GM10266 (cell line): ENCODE measurements at regions not wholly inside any gene's neighbourhood (a gene's known extent, or its start where the extent isn't known, plus 50 kb on each side); places are given as distances from the start of the nearest gene placed in this dataset.

Source experiments
- DNase-seq: peaks from one replicate; pipeline ENCODE4 v3.0.0; 2012; ENCODE audit errors: extremely low spot score
- CTCF ChIP-seq: IDR thresholded peaks from 2 replicates; pipeline ENCODE4 v1.5.1; 2012; ENCODE audit warnings: mild to moderate bottlenecking, low read depth; ENCODE audit not compliant: control insufficient read depth, insufficient read depth; ENCODE audit errors: missing control alignments

GRCh38 chr4:163665521-163666331 lies 171.2 kb downstream of the TMA16 start:
- no peak for DNase-seq
- TF ChIP-seq CTCF = peak; percentile 38

- no peak for TF ChIP-seq CTCF
- DNase-seq = no peak
Measured at GRCh38 chr4:163666332-163666873, 171.9 kb downstream of the TMA16 start.

GRCh38 chr4:163672751-163673150 lies 178.3 kb downstream of the TMA16 start:
- DNase-seq = no peak
- TF ChIP-seq CTCF = no peak

GRCh38 chr4:163673848-163674697 lies 179.6 kb downstream of the TMA16 start:
- no peak for DNase-seq
- TF ChIP-seq CTCF = no peak

GRCh38 chr4:163679189-163679588 lies 184.7 kb downstream of the TMA16 start:
- DNase-seq = no peak
- TF ChIP-seq CTCF = peak; percentile 23

DNA sequence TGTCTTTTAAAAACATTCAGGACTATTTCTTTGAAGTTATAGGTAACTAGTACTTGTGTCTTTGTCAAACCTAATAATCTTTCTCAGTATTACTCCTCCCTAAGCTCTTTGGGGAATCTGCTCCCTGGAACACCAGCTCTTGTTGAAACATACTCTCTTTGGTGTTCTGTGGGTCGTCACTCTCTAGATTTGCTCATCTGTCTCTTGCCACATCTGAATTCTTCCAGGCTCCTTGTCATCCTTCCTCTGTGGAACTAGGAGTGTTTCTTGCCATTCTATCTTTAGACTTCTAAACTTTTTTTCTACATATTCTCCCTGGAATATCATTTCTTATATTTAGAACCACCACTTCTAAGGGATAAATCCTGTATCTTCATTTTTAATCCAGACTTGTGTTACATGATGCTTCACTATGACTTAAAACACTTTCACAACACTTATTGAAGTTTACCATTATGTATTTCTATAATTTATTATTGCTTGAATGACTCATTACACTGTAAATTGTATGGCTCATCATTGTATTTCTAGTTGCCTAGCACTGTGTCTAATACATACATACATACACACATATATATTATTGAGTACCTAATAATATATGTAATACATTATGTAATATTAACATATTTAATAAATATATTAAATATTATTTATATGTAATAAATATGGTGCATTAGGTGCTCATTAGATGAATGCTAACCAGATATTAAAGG lies 186.1 kb downstream of the TMA16 start:
- no peak for DNase-seq
- no peak for TF ChIP-seq CTCF
